NCI-H524 treated with DMSO at 0.1 percent for 48 hours (cell line): ENCODE measurements at regions not wholly inside any gene's neighbourhood (a gene's known extent, or its start where the extent isn't known, plus 50 kb on each side); places are given as distances from the start of the nearest gene placed in this dataset.

Experiments
- DNase-seq: peaks from one replicate; lab custom pipeline; 2025; lab: John Stamatoyannopoulos, UW

GRCh38 chr15:58271410-58271809, 133.2 kb downstream of the AQP9 start:
- DNase-seq = no peak

GRCh38 chr15:58273104-58273503, 134.9 kb downstream of the AQP9 start:
- no peak for DNase-seq

GRCh38 chr15:58274885-58275284, 136.7 kb downstream of the AQP9 start:
- no peak for DNase-seq

- no peak for DNase-seq
Measured at GRCh38 chr15:58275785-58276184, 137.6 kb downstream of the AQP9 start.

GRCh38 chr15:58276924-58277323, 138.7 kb downstream of the AQP9 start:
- no peak for DNase-seq

DNA sequence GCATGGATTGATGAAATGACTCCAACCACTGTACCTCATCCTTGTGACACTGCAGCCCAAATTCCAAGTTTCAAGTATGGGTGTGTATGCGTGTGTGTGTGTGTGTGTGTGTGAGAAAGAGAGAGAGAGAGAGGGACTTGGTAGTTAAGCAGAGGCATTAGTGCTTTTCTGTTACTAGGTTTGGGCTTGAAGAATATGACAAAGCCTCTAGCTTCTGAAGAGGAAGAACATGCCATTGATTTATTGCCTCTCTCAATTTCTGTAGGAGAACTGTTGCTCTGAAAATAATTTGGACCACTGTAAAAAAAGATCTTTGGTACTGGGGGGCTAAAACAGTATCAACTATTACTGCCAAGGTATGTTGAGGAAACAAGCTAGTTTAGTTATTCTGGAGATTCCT, 139.2 kb downstream of the AQP9 start:
- DNase-seq = no peak

DNA sequence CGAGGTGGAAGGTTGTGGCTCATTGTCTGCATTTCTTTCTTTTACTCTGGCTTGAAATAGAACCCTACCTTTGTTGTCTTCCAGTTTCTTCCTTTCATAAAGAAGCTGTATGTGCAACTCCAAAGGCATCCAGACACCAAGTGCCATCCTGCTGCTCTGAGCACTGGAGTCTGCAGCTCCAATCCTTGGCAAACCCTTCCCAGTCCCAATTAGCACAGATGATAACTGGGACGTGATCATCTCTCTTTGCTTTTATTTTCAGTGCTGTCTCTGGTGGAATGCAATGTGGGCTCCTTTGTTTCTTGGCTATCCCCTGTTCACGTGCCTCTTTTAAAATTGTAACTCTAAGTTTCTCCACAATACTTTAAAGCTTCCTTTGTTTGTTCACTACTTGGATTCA, 140.9 kb downstream of the AQP9 start:
- no peak for DNase-seq

- no peak for DNase-seq
Measured at GRCh38 chr15:58279654-58280053, 141.5 kb downstream of the AQP9 start.

DNA sequence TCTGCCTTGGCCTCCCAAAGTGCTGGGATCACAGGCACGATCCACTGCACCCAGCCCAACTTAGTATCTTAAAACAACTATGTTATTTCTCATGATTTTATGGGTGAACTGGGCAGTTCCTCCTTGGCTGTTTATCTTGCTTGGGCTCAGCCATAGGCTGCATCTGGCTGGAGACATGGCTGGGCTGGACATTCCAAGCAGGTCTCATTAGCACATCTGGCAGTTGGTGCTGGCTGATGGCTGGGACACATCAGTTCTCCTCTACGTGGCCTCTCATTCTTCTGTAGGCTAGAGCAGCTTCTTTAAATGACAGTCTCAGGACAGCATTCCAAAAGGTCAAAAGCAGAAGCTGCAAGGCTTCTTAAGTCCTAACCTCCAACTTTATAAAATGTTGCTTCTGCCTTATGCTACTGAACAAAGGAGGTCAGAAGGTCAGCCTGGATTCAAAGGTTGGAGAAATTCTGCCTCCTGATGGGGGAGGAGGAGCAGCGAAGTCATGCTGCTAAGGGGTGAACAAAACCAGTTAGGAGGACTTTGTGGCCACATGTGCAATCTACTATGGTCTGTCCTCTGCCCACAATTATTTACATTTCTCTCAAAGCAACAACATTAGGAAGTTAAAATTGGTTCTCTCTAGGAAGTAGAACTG, 144.0 kb downstream of the AQP9 start:
- DNase-seq = no peak

DNA sequence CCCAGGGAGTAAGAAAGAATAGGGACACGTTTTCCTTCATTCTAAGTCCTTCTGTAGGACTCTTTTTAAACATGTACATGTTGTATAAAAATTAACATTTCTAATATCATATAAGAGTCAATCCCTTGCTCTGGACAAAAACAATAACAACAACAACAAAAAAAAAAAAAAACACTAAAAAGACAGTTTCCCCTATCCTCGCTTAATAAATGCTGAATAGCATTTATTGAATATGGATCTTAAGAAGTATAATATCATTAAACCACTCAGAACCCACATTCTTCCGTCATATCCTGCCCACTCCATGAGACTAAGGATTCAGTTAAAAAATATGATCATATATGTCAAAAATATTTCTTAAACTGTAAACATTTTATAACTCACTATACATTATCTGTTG, 145.1 kb downstream of the AQP9 start:
- DNase-seq = no peak

DNA sequence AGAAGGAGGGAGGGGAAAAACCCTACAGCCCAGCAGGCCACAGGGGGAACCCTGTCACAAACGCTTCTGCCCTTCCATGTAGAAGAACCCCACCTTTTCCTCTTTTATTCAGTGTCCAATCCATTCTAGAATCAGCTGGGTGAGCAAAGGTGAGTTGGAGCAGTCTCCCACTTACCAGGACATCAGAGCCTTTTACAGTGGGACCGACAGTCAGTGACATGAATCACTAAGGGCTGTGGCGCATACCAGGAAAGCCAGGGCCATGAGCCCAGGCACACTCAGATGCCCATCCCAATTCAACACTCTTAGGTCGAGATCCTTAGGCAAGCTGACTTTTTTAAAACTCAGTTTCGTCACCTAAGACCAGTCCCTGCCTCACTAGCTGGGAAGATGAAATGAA, 146.1 kb downstream of the AQP9 start:
- DNase-seq = no peak

DNA sequence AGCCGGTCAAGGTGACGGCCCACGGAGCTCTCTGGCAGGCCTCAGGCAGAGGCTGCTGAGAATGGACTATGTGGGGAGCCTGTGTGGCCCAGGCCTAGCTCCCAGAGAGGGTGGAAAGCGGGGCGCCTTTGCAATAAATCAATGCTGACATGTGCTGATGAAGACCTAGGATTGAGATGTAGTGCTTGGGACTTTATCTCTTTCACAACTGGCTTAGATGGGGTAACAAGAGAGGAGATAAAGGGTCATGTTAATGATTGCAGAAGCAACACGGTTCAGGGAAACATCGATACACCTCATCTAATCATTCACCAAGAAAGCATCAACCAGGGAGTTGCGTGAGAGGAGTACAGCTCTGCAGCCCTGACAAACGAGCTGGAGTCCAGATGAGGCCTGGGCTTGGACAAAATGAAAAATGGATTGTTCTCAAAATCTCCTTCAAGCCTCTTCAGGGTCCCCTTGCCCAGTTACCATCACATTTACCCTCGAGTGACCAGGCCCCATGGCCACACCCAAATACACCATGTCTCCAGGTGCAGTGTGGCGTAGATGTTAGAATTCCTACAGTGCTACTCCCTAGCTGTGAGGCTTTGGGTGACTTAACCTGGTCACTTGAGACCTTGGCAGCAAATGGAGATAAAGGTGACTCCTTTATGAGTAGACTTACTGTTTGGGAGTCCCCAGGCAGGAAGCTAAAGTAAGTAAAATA, 146.4 kb upstream of the LIPC start:
- DNase-seq = no peak

GRCh38 chr15:58285921-58286278, 145.9 kb upstream of the LIPC start:
- no peak for DNase-seq

- no peak for DNase-seq
Measured at GRCh38 chr15:58286523-58286922, 145.3 kb upstream of the LIPC start.

DNA sequence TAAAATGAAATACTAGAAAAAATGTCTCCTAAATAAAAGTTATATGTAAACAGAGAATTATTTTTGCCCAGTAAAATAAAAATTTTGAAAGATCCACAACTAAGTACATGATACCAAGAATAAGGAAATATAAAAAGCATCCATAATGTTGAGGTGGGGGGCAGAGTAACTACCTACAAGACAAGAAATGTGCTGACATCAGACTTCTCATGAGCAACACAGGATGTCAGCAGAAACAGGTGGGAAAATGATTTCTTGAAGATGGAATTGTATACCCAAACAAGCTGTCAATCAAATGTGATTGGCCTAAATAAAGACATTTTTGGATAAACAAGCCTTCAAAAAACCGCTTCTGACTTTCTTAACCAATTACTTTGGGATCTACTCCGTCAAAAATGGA, 143.9 kb upstream of the LIPC start:
- no peak for DNase-seq

GRCh38 chr15:58288592-58288991, 143.2 kb upstream of the LIPC start:
- DNase-seq = no peak

DNA sequence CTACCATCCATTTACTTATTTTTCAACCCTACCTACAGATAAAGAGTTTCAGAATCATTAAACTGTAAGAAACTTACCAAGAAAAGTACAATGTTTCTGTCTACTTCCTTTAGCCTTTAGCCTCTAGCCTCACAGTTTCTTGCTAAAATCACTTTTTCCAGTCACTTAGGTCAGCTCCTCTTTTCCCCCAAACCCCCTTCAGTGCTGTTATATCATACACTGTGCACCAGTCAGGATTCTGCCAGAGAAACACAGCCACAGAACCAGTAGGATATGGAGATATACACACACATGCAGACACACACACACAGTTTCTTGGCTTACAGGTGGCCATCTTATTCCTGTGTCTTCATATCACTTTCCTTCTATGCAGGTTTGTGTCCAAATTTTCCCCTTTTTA, 139.9 kb upstream of the LIPC start:
- no peak for DNase-seq

- DNase-seq = no peak
Measured at GRCh38 chr15:58292751-58293175, 139.0 kb upstream of the LIPC start.

DNA sequence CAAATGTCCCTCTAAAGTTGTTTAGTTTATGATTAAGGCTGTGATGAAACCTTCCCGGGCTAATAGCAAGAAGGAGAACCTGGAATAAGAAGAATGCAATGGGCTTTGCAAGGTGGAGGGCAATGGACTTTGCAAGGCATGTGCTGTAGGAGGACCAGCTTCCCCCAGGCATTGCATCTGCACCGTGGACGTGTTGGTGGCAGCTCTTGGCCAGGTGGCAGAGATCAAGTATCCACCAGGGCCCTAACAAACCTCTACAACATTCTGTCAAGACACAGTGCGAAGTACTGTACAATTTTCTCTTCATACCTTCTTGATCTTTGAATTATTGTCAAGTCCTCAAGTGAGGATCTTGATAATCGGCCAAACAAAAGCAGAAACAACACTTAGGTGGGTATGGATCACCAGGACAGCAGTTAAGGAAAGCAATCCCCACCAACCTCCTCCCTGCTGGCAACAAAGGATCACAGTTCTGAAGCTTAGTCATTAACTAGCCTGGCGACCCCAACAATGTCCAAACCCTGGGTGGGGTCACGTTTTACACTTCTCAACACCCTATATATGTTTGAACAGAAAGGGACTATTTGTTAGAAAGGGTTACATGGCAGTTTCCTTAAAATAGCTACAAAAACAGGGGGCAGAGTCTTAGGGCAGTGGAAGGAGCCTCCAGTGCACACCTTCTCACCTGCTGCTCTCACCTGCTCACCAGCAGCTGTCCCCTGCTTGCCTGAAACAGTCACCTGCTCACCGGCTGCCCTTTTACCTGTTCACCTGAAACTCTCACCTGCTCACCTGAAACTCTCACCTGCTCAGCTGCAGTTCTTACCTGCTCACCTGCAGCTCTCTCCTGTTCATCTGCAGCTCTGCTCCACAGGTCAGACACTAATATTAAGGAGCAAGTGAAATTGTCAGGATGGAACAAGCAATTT, 137.9 kb upstream of the LIPC start:
- no peak for DNase-seq

DNA sequence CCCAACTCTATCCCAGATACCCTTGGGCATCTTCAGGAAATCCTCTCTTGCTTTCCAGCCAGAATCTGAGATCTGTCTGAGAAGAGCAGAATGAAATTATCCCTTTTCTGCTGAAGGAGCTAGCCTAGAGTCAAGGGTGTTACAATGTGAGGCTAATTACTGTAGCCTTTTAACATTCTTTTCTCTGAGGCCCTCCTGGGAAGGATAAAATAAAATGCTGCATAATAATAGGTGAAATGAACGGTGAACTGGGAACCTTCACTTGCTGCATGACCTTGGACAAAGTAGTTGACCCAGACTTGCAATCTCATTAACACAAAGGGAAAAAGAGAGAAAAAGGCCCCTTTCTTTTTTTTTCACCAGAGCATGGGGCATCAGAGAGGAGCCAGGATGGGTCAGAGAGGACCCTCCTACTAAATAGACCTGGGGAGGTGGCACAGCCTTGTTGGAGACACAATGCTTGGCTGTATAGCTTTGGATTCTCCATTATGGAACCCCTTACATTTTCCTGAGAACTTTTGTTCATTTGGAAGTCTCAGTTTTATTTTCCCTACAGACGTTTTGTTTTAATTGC, 137.0 kb upstream of the LIPC start:
- DNase-seq = no peak

- DNase-seq = no peak
Measured at GRCh38 chr15:58295637-58296215, 136.1 kb upstream of the LIPC start.

DNA sequence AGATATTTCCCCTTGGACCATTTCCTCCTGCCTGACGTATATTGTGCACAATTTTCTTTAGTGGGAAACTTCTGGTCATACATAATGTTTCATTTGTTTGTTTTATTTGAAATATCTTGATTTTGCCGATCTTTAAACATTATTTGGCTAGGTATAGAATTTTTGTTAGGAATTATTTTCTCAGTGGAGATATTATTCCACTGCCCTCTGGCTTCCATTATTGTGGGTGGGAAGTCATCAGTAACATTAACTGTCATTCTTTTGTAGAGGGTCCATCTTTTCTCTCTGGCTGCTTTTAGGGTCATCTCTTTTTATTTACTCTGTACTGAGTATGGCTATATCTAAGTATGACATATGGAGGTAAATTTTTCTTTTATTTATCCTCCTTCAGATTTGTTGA, 135.5 kb upstream of the LIPC start:
- DNase-seq = no peak
